ENCODE measurements at regions not wholly inside any gene's neighbourhood (a gene's known extent, or its start where the extent isn't known, plus 50 kb on each side); places are given as distances from the start of the nearest gene placed in this dataset.

DNA sequence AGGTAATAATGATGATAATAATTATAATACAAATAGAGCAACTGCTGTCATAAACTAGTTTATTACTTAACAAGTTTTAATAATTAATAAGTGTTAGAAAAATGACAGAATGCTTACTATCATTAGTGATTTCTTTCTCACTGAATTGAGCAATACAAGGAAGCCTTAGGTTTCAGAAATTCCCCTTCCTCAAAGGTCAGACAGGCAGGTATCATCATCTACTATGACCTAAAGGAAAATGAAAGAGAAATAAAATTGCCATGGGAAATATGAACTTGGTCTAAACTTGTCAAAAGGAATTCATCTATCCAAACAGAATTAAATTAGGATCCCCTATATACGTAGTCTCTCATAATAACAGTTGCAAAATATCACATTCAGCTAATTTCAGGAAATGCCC, 56.3 kb upstream of the SLC7A11 start:
- no peak for DNase-seq

DNA sequence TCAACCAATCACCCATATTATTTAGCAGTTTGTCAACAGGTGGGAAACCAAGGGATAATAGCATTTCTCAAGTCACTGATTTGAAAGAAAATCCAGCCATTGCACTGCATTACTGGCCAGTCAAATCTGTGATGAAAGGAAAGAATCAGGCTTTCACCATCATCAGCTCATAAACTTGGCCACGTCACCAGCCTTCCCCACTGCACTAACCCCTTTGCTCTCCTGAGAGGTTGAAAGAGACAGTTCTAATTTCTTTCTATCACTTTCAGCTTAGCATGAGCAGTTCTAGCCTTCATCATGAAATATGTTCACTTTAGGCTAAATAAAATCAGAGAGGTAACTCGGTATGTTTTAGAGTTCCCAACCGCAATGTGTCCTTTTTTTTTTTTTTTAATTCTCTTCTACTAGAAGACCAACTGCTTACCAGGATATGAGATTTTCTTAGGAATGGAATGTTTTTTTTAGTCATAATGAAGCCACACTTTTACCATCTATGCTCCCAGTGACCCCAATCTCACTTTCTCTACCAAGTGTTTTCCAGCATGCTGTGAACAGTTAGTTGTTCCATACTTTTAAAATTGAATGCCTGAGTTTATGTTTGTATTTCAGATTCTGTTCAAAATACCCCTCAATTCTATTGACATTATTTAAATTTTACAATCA, 55.7 kb upstream of the SLC7A11 start:
- no peak for DNase-seq

DNA sequence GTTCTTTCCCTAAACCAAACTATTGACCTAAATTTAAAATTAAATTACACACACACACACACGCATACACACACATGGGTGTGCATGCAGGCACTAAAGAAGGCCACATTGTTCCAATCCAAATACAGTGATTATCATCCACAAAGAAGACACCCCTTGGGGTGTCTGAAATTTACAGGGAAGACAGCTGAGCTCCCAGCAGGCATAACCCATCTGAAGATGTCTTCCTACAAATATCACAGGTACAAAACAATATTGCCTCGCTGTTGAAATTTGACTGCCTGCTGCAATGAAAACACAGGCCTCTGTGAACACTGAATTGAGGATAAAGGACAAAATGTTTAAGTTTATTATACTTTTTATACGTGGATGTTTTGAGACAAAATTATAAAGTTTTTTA, 50.2 kb upstream of the SLC7A11 start:
- no peak for DNase-seq
